ENCODE measurements at regions not wholly inside any gene's neighbourhood (a gene's known extent, or its start where the extent isn't known, plus 50 kb on each side); places are given as distances from the start of the nearest gene placed in this dataset.

DNA sequence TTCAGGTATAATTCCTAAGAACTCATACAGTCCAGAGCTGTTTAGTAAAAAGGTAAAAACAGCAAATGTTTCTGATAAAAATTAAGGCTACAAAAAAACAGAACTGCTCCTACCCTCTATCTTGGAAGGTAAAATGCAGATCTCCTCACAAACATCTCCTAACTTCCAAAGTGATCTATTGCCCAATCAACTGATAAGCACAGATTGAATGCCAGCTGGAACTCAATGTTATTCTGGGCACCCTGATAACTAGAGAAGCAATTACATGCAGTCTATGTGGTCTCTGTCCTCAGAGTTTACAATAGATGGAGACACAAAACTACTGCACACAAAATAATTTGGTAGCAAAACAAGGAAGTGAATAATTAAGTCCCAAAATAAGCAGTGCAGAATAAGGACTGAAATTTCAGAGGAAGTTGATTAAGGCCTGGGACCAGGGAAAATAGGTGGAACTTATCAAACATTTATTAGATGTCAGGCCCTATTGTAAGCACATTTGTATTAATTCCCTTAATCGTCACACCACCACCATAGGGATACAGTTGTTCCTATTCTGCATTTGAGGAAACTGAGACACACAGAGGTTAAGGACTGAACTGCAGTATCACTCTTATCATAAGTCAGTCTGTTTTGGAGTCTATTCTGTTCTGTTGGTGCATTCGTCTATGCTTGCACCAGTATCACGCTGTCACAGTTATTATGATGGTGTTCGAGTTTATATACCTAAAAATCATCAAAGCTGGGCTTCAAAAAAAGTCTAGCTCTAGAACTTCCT lies 102.2 kb upstream of the TARS1 start:
- Histone ChIP-seq H4K20me1 (ENCODE audit: insufficient read depth, low read length) (no peaks in the 10 kb centered on the region), H3K9ac (ENCODE audit: low read depth, low read length) (no peak overlapping the region), H3K4me2 (ENCODE audit: insufficient read depth, low read length) (no peak overlapping the region), H3K36me3 (ENCODE audit: insufficient read depth, low read length) (no peaks in the 10 kb centered on the region), H2AFZ (ENCODE audit: low read depth, low read length) (no peak overlapping the region), H3K27me3 (ENCODE audit: insufficient read depth, low read length, poor library complexity) (no peaks in the 10 kb centered on the region), H3K27ac (ENCODE audit: low read length) (no peak overlapping the region), H3K4me3 (ENCODE audit: low read depth in 1 of 2, low read length in 2 of 2) (no peak overlapping the region), H3K4me1 (ENCODE audit: insufficient read depth, low read length) (no peaks in the 10 kb centered on the region), H3K79me2 (ENCODE audit: insufficient read depth, low read length) (no peaks in the 10 kb centered on the region), H3K9me3 (ENCODE audit: insufficient read depth, low read length, severe bottlenecking) (no peaks in the 10 kb centered on the region)
- ATAC-seq (ENCODE audit: insufficient read depth, low read depth) (no peak), DNase-seq (no peak)
- TF ChIP-seq, protein P1, sequence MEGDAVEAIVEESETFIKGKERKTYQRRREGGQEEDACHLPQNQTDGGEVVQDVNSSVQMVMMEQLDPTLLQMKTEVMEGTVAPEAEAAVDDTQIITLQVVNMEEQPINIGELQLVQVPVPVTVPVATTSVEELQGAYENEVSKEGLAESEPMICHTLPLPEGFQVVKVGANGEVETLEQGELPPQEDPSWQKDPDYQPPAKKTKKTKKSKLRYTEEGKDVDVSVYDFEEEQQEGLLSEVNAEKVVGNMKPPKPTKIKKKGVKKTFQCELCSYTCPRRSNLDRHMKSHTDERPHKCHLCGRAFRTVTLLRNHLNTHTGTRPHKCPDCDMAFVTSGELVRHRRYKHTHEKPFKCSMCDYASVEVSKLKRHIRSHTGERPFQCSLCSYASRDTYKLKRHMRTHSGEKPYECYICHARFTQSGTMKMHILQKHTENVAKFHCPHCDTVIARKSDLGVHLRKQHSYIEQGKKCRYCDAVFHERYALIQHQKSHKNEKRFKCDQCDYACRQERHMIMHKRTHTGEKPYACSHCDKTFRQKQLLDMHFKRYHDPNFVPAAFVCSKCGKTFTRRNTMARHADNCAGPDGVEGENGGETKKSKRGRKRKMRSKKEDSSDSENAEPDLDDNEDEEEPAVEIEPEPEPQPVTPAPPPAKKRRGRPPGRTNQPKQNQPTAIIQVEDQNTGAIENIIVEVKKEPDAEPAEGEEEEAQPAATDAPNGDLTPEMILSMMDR (IDR thresholded peaks at IDR 0.05; ENCODE audit: borderline replicate concordance, extremely low read depth, low read length, poor library complexity, severe bottlenecking), result no peak
- TF ChIP-seq EZH2 (IDR thresholded peaks at IDR 0.05; ENCODE audit: borderline replicate concordance, low read depth, low read length, severe bottlenecking), result no peak

DNA sequence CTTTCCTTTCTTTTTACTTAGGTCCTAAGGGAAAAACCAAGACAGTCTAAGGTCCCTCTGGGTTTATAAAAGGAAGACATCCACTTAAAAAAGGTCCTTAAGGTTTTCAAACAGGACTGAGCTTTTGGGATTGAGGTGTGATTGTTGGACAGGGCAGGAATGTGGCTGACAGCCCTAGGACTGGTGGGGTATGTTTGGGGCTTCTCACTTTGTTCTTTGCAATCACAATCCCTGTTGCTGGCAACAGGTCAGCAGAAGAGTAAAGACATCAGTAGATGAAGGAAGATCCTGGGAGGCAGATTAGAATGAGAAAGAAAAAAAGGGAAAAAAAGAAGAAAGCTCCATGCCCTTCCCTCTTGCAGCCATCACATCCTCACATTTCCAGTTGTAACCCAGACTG lies 101.4 kb upstream of the TARS1 start:
- Histone ChIP-seq H2AFZ (ENCODE audit: low read depth, low read length) (no peak overlapping the region), H3K36me3 (ENCODE audit: insufficient read depth, low read length) (no peaks in the 10 kb centered on the region), H4K20me1 (ENCODE audit: insufficient read depth, low read length) (no peaks in the 10 kb centered on the region), H3K27me3 (ENCODE audit: insufficient read depth, low read length, poor library complexity) (no peaks in the 10 kb centered on the region), H3K9me3 (ENCODE audit: insufficient read depth, low read length, severe bottlenecking) (no peaks in the 10 kb centered on the region), H3K79me2 (ENCODE audit: insufficient read depth, low read length) (no peaks in the 10 kb centered on the region), H3K27ac (ENCODE audit: low read length) (no peak overlapping the region), H3K4me1 (ENCODE audit: insufficient read depth, low read length) (no peaks in the 10 kb centered on the region), H3K9ac (ENCODE audit: low read depth, low read length) (no peak overlapping the region), H3K4me2 (ENCODE audit: insufficient read depth, low read length) (no peak overlapping the region), H3K4me3 (ENCODE audit: low read depth in 1 of 2, low read length in 2 of 2) (no peak overlapping the region)
- DNase-seq (no peak), ATAC-seq (ENCODE audit: insufficient read depth, low read depth) (no peak)
- TF ChIP-seq, protein P1 (IDR thresholded peaks at IDR 0.05; ENCODE audit: borderline replicate concordance, extremely low read depth, low read length, poor library complexity, severe bottlenecking), result no peak
- TF ChIP-seq EZH2 (IDR thresholded peaks at IDR 0.05; ENCODE audit: borderline replicate concordance, low read depth, low read length, severe bottlenecking), result no peak

DNA sequence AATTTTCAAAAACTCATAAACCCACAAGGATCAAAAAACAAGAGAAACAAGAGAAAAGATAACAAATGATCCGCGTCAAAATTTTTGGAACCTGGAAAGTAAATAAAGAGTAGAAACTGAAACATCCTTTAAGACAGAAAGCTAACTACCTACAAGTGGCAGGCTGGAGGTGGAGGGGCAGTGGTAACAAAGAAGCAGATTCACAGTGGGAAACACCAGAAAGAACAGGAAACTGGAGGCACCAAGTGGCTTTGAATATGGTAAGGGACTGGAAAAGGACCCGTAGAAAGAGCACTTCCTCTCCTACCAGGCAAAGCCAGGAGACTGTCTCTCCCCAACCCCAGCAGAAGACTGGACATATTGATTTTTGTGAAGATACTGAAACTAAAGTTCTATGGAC lies 100.6 kb upstream of the TARS1 start:
- TF ChIP-seq, protein P1 (IDR thresholded peaks at IDR 0.05; ENCODE audit: borderline replicate concordance, extremely low read depth, low read length, poor library complexity, severe bottlenecking), result no peak
- TF ChIP-seq EZH2 (IDR thresholded peaks at IDR 0.05; ENCODE audit: borderline replicate concordance, low read depth, low read length, severe bottlenecking), result no peak
- DNase-seq (no peak), ATAC-seq (ENCODE audit: insufficient read depth, low read depth) (no peak)
- Histone ChIP-seq H2AFZ (ENCODE audit: low read depth, low read length) (no peak overlapping the region), H3K9ac (ENCODE audit: low read depth, low read length) (no peak overlapping the region), H3K27ac (ENCODE audit: low read length) (no peak overlapping the region), H3K79me2 (ENCODE audit: insufficient read depth, low read length) (no peaks in the 10 kb centered on the region), H3K36me3 (ENCODE audit: insufficient read depth, low read length) (no peaks in the 10 kb centered on the region), H3K4me3 (ENCODE audit: low read depth in 1 of 2, low read length in 2 of 2) (no peak overlapping the region), H3K9me3 (ENCODE audit: insufficient read depth, low read length, severe bottlenecking) (no peaks in the 10 kb centered on the region), H3K4me1 (ENCODE audit: insufficient read depth, low read length) (no peaks in the 10 kb centered on the region), H4K20me1 (ENCODE audit: insufficient read depth, low read length) (no peaks in the 10 kb centered on the region), H3K4me2 (ENCODE audit: insufficient read depth, low read length) (no peak overlapping the region), H3K27me3 (ENCODE audit: insufficient read depth, low read length, poor library complexity) (no peaks in the 10 kb centered on the region)
